T-cell (primary cell): ENCODE measurements at regions not wholly inside any gene's neighbourhood (a gene's known extent, or its start where the extent isn't known, plus 50 kb on each side); places are given as distances from the start of the nearest gene placed in this dataset.

Source experiments
- ATAC-seq, 4 experiments: fragments of 200-7000 bp in 3 of 4; fragments of 150-1000 bp in 1 of 4; cut with Tn5 transposase; replicated peaks in 1 of 4; 1 replicate in 3 of 4; 2 replicates in 1 of 4; pipeline ENCODE4 v1.10.0; 2021; ENCODE audit warnings: moderate library complexity in 3 of 4, mild to moderate bottlenecking in 2 of 4, moderate number of reproducible peaks in 1 of 4
- CTCF ChIA-PET, 2 donors: fragments of 300-600 bp; sonication (Branson Sonifier 250); formaldehyde crosslinking; loops; one replicate each; lab custom pipeline; 2022; ENCODE audit warnings: antibody characterized with exemption in 2 of 2; lab: Charles Lee
- POLR2A ChIA-PET, 2 donors: fragments of 300-600 bp; sonication (Branson Sonifier 250); formaldehyde crosslinking; loops; one replicate each; lab custom pipeline; 2022; ENCODE audit warnings: antibody characterized with exemption in 2 of 2; lab: Charles Lee
- DNase-seq, 35 experiments: peaks; one replicate each; pipeline versions ENCODE4 v3.0.0 to v3.0.0-alpha.2; 2013 to 2023
- H3K27ac ChIP-seq: one replicate; pipeline ENCODE4 v1.5.1; 2013; ENCODE audit warnings: low read length
- H3K27me3 ChIP-seq, 2 experiments: replicated peaks in 1 of 2; 1 replicate in 1 of 2; 2 replicates in 1 of 2; pipeline versions ENCODE4 v1.6.1 to v1.7.0; 2013; ENCODE audit warnings: low read length in 1 of 2, mixed read lengths in 1 of 2; ENCODE audit not compliant: control insufficient read depth in 2 of 2, insufficient read depth in 2 of 2; ENCODE audit errors: extremely low read depth in 1 of 2
- H3K36me3 ChIP-seq, 2 donors: 1 replicate in 1 of 2; 2 replicates in 1 of 2; pipeline versions ENCODE4 v1.6.1 to v1.7.0; 2013; ENCODE audit warnings: low read length in 1 of 2; ENCODE audit not compliant: control insufficient read depth in 2 of 2, insufficient read depth in 1 of 2; ENCODE audit errors: extremely low read depth in 1 of 2
- H3K4me1 ChIP-seq, 2 experiments: 1 replicate in 1 of 2; 2 replicates in 1 of 2; pipeline versions ENCODE4 v1.6.1 to v1.7.0; 2013; ENCODE audit warnings: low read length in 2 of 2, mixed read lengths in 1 of 2; ENCODE audit not compliant: insufficient read depth in 2 of 2, control insufficient read depth in 1 of 2; ENCODE audit errors: extremely low read depth in 1 of 2
- H3K4me3 ChIP-seq, 2 donors: 1 replicate in 1 of 2; 2 replicates in 1 of 2; pipeline versions ENCODE4 v1.5.1 to v1.7.0; 2013; ENCODE audit warnings: mild to moderate bottlenecking in 2 of 2, low read length in 1 of 2, moderate library complexity in 1 of 2; ENCODE audit not compliant: control insufficient read depth in 1 of 2; ENCODE audit errors: extremely low read depth in 1 of 2
- H3K9me3 ChIP-seq: 2 replicates; pipeline ENCODE4 v1.7.0; 2013
- H3K27ac Mint-ChIP-seq, 2 donors: one replicate each; pipeline ENCODE4 v1.8.0; 2020 to 2021; ENCODE audit warnings: mild to moderate bottlenecking in 2 of 2, mixed read lengths in 2 of 2
- H3K27me3 Mint-ChIP-seq, 2 donors: one replicate each; pipeline ENCODE4 v1.8.0; 2021 to 2022; ENCODE audit warnings: mixed read lengths in 2 of 2
- H3K36me3 Mint-ChIP-seq: one replicate; pipeline ENCODE4 v1.8.0; 2021; ENCODE audit warnings: mixed read lengths
- H3K4me1 Mint-ChIP-seq, 3 donors: one replicate each; pipeline ENCODE4 v1.8.0; 2020 to 2022; ENCODE audit warnings: mixed read lengths in 3 of 3, mild to moderate bottlenecking in 1 of 3
- H3K4me3 Mint-ChIP-seq, 3 donors: one replicate each; pipeline ENCODE4 v1.8.0; 2020 to 2022; ENCODE audit warnings: mild to moderate bottlenecking in 3 of 3, mixed read lengths in 3 of 3, moderate library complexity in 3 of 3
- H3K9me3 Mint-ChIP-seq, 3 donors: one replicate each; pipeline ENCODE4 v1.8.0; 2020 to 2022; ENCODE audit warnings: mixed read lengths in 3 of 3
- WGBS: methylation state at CpG from one replicate; pipeline ENCODE4 v1.1.5; 2013; ENCODE audit warnings: missing lambda C conversion rate; ENCODE audit not compliant: insufficient coverage; 5-methylcytosine and 5-hydroxymethylcytosine counted together

- no peak for ATAC-seq
- H3K27me3 Mint-ChIP-seq, result peaks cover 0 to 8% of the 10 kb centered on the region in 2 donors
- no peaks in the 10 kb centered on the region for H3K36me3 ChIP-seq
- H3K4me3 Mint-ChIP-seq, result no peak overlapping the region
- H3K4me3 ChIP-seq, result no peak overlapping the region
- peaks cover 0 to 4% (median 3%) of the 10 kb centered on the region in 3 donors for H3K9me3 Mint-ChIP-seq
- DNase-seq, result no peak
- no peaks in the 10 kb centered on the region for H3K4me1 ChIP-seq
- POLR2A ChIA-PET, result interaction anchor here in 1 of 2 donors (0.5 kb wide), 1 partner anchor 124 kb away, joined by 4 read pairs; no protein-coding TSS in a partner anchor
- H3K27ac Mint-ChIP-seq, result no peak overlapping the region
- no peaks in the 10 kb centered on the region for H3K36me3 Mint-ChIP-seq
- WGBS, result no CpG with 5 or more reads among the region's 3 CpGs
- H3K27ac ChIP-seq, result no peak overlapping the region
- H3K27me3 ChIP-seq, result no peaks in the 10 kb centered on the region
- CTCF ChIA-PET, result no interaction called here
- H3K4me1 Mint-ChIP-seq, result no peaks in the 10 kb centered on the region
- H3K9me3 ChIP-seq, result no peaks in the 10 kb centered on the region
Observed at GRCh38 chr20:12891643-12892042, 117.1 kb upstream of the SPTLC3 start.

- DNase-seq (no peak), ATAC-seq (no peak)
- POLR2A ChIA-PET, result no interaction called here
- no peaks in the 10 kb centered on the region for H3K9me3 ChIP-seq
- CTCF ChIA-PET, result no interaction called here
- Mint-ChIP-seq H3K27ac (no peak overlapping the region), H3K4me3 (no peak overlapping the region), H3K27me3 (peaks cover 0 to 4% of the 10 kb centered on the region in 2 donors), H3K4me1 (no peaks in the 10 kb centered on the region), H3K36me3 (no peaks in the 10 kb centered on the region), H3K9me3 (peaks cover 0 to 4% (median 0%) of the 10 kb centered on the region in 3 donors)
- no peak overlapping the region for H3K4me3 ChIP-seq
- WGBS, result no CpG with 5 or more reads among the region's 5 CpGs
- H3K36me3 ChIP-seq, result no peaks in the 10 kb centered on the region
- no peaks in the 10 kb centered on the region for H3K27me3 ChIP-seq
- no peaks in the 10 kb centered on the region for H3K4me1 ChIP-seq
- H3K27ac ChIP-seq, result no peak overlapping the region
Observed at GRCh38 chr20:12893019-12893418, 115.8 kb upstream of the SPTLC3 start.

GRCh38 chr20:12893653-12894052 is 115.1 kb upstream of the SPTLC3 start:
- H3K36me3 ChIP-seq, result no peaks in the 10 kb centered on the region
- H3K27me3 ChIP-seq, result no peaks in the 10 kb centered on the region
- H3K4me1 ChIP-seq, result no peaks in the 10 kb centered on the region
- Mint-ChIP-seq H3K27ac (no peak overlapping the region), H3K4me3 (no peak overlapping the region), H3K4me1 (no peaks in the 10 kb centered on the region), H3K36me3 (no peaks in the 10 kb centered on the region), H3K27me3 (peaks cover 0 to 4% of the 10 kb centered on the region in 2 donors), H3K9me3 (peaks cover 0 to 4% (median 0%) of the 10 kb centered on the region in 3 donors)
- no peak for ATAC-seq
- no peaks in the 10 kb centered on the region for H3K9me3 ChIP-seq
- H3K4me3 ChIP-seq, result no peak overlapping the region
- no peak overlapping the region for H3K27ac ChIP-seq
- POLR2A ChIA-PET, result no interaction called here
- WGBS, result 83% methylated on average over 4 of the region's 6 CpGs
- CTCF ChIA-PET, result no interaction called here
- no peak for DNase-seq

GRCh38 chr20:12894089-12894488 is 114.7 kb upstream of the SPTLC3 start:
- 82% methylated on average over 1 of the region's 7 CpGs for WGBS
- H3K9me3 Mint-ChIP-seq, result peaks cover 0 to 4% (median 0%) of the 10 kb centered on the region in 3 donors
- no peak for DNase-seq
- ChIA-PET POLR2A (no interaction called here), CTCF (no interaction called here)
- no peak overlapping the region for H3K27ac ChIP-seq
- H3K27me3 ChIP-seq, result no peaks in the 10 kb centered on the region
- no peak overlapping the region for H3K4me3 ChIP-seq
- peaks cover 0 to 4% of the 10 kb centered on the region in 2 donors for H3K27me3 Mint-ChIP-seq
- no peak overlapping the region for H3K4me3 Mint-ChIP-seq
- H3K27ac Mint-ChIP-seq, result no peak overlapping the region
- no peaks in the 10 kb centered on the region for H3K4me1 ChIP-seq
- no peak for ATAC-seq
- no peaks in the 10 kb centered on the region for H3K36me3 Mint-ChIP-seq
- no peaks in the 10 kb centered on the region for H3K4me1 Mint-ChIP-seq
- H3K9me3 ChIP-seq, result no peaks in the 10 kb centered on the region
- H3K36me3 ChIP-seq, result no peaks in the 10 kb centered on the region

GRCh38 chr20:12896180-12896579 is 112.6 kb upstream of the SPTLC3 start:
- peaks cover 0 to 4% of the 10 kb centered on the region in 2 donors for H3K27me3 Mint-ChIP-seq
- H3K27ac Mint-ChIP-seq, result no peak overlapping the region
- no peak for ATAC-seq
- H3K9me3 Mint-ChIP-seq, result peaks cover 0 to 1% (median 0%) of the 10 kb centered on the region in 3 donors
- no peaks in the 10 kb centered on the region for H3K36me3 ChIP-seq
- DNase-seq, result no peak
- no peak overlapping the region for H3K4me3 ChIP-seq
- H3K4me3 Mint-ChIP-seq, result no peak overlapping the region
- no peaks in the 10 kb centered on the region for H3K4me1 Mint-ChIP-seq
- no peaks in the 10 kb centered on the region for H3K4me1 ChIP-seq
- H3K27ac ChIP-seq, result no peak overlapping the region
- CTCF ChIA-PET, result no interaction called here
- POLR2A ChIA-PET, result no interaction called here
- no peaks in the 10 kb centered on the region for H3K36me3 Mint-ChIP-seq
- H3K9me3 ChIP-seq, result no peaks in the 10 kb centered on the region
- H3K27me3 ChIP-seq, result no peaks in the 10 kb centered on the region
- WGBS, result 90% methylated on average over 2 of the region's 2 CpGs

- no peaks in the 10 kb centered on the region for H3K9me3 Mint-ChIP-seq
- H3K4me3 Mint-ChIP-seq, result no peak overlapping the region
- no peak for ATAC-seq
- no peaks in the 10 kb centered on the region for H3K36me3 Mint-ChIP-seq
- H3K27me3 Mint-ChIP-seq, result no peaks in the 10 kb centered on the region
- POLR2A ChIA-PET, result no interaction called here
- Histone ChIP-seq H3K36me3 (no peaks in the 10 kb centered on the region), H3K9me3 (no peaks in the 10 kb centered on the region), H3K27me3 (no peaks in the 10 kb centered on the region), H3K27ac (no peak overlapping the region), H3K4me3 (no peak overlapping the region), H3K4me1 (no peaks in the 10 kb centered on the region)
- CTCF ChIA-PET, result no interaction called here
- no peaks in the 10 kb centered on the region for H3K4me1 Mint-ChIP-seq
- no peak for DNase-seq
- H3K27ac Mint-ChIP-seq, result no peak overlapping the region
- WGBS, result no CpG with 5 or more reads among the region's 4 CpGs
Observed at GRCh38 chr20:12902992-12903391, 105.8 kb upstream of the SPTLC3 start.

- H3K27me3 Mint-ChIP-seq, result peaks cover 0 to 3% of the 10 kb centered on the region in 2 donors
- ATAC-seq (no peak), DNase-seq (no peak)
- H3K36me3 Mint-ChIP-seq, result no peaks in the 10 kb centered on the region
- Histone ChIP-seq H3K36me3 (no peaks in the 10 kb centered on the region), H3K4me3 (no peak overlapping the region), H3K27ac (no peak overlapping the region), H3K9me3 (no peaks in the 10 kb centered on the region), H3K27me3 (peaks cover 0 to 2% of the 10 kb centered on the region in 2 experiments), H3K4me1 (no peaks in the 10 kb centered on the region)
- no CpG with 5 or more reads among the region's 2 CpGs for WGBS
- no peak overlapping the region for H3K4me3 Mint-ChIP-seq
- ChIA-PET POLR2A (no interaction called here), CTCF (no interaction called here)
- no peaks in the 10 kb centered on the region for H3K4me1 Mint-ChIP-seq
- H3K9me3 Mint-ChIP-seq, result no peaks in the 10 kb centered on the region
- no peak overlapping the region for H3K27ac Mint-ChIP-seq
Observed at GRCh38 chr20:12906361-12906760, 102.4 kb upstream of the SPTLC3 start.
